ENCODE measurements at regions not wholly inside any gene's neighbourhood (a gene's known extent, or its start where the extent isn't known, plus 50 kb on each side); places are given as distances from the start of the nearest gene placed in this dataset.

- no peak for TF ChIP-seq CTCF (IDR thresholded peaks at IDR 0.05)
- TF ChIP-seq ZFX (IDR thresholded peaks at IDR 0.05; ENCODE audit: borderline replicate concordance), result no peak
These were observed 743.3 kb upstream of the CDH6 start for GRCh38 chr5:30450153-30450552.
